NK-92 treated with Interleukin-12 subunit alpha and Interleukin-12 subunit beta, amount 100 ng/mL, for 24 hours (cell line): ENCODE measurements at regions not wholly inside any gene's neighbourhood (a gene's known extent, or its start where the extent isn't known, plus 50 kb on each side); places are given as distances from the start of the nearest gene placed in this dataset.

Experiments
- DNase-seq: peaks from one replicate; lab custom pipeline; 2025; lab: John Stamatoyannopoulos, UW

- no peak for DNase-seq
Measured at GRCh38 chr12:124428136-124428791, 133.4 kb downstream of the RFLNA start.

DNA sequence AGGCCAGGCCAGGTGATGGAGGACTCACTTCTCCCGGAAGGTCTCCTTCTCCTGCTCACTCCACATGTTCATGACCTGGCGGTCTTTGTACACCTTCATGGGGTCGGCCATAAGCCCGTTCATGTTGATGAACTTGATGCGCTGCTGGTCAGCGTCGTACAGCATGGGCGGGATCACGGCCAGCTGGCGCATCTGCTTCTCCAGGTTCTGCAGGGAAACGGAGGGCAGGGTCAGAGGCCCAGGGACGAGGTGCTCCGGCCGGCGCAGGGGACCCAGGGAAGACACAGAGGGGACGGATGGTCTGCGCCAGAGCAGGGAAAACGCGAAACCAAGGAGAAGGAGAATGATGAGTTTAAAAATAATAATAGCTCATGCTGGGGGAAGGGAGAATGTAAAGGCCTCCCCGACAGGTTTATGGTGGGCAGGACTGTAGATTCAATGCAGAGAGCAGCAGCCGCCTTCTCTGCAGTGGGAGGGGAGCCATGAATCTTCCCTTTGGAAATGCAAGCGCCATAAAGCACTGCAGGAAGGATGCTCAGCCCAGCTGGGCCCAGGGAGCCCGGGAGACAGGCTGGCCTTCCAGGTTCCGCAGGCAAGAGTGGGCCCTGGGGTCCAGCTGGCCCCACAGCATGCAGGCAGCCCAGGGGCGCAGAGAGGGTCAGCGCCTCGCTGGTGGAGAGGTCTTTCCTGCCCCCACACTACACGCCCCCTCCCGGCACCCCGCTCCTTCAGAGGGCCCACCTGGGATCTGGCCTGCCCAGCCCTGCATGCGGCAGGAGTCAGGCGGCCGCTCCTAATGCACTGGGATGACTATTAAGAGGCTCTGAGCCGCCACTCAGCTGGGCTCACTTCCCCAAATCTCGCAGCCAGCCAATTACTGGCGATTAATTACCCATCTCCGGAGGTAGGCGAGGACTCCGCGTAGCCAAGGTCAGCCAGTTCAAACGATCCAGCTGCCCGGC, 132.0 kb downstream of the RFLNA start:
- DNase-seq: no peak

- DNase-seq: no peak
Measured at GRCh38 chr12:124425667-124426066, 130.8 kb downstream of the RFLNA start.

DNA sequence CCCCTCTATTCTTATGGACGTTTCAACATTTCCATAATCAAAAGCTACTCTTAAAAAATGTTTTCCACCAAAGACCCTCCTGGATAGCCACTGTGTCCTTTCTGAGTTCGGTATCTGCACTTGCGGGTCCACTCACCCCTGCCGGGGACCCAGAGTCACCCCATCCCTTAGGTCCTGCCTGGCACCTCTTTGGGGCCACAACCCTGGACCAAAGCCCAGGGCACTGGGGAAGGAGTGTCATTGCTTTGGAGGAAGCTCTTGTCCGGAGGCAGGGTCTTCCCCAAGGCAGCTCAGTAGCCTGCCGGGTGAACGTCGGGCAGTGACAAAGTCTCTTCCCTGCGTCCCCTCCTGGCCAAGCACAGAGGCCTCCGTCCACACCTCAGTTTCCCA, 129.6 kb downstream of the RFLNA start:
- DNase-seq: no peak

- peak; percentile 76 for DNase-seq
Measured at GRCh38 chr12:124423761-124424515, 129.0 kb downstream of the RFLNA start.

- DNase-seq: no peak
Measured at GRCh38 chr12:124422570-124423523, 128.0 kb downstream of the RFLNA start.

DNA sequence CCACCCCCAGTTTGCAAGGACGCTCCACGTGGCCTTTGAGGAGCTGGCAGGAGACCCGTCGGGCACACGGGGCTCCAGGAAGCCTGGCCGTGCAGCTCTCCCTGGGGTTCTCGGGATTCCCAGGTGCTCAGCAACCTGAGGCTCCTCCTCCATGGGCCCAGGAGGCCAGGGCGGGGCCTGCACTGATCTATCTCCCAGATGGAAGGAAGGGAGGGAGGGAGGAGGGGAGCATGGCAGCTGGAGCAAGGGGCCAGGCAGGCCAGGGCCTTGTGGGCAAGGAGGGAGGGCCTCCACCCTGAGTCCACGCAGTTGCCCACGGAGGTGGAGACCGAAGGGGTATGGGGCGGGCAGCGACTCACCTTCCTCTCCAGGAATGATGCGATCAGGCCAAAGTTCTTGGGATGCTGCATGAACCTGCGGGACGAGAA, 127.3 kb downstream of the RFLNA start:
- no peak for DNase-seq

- no peak for DNase-seq
Measured at GRCh38 chr12:124420996-124421674, 126.2 kb downstream of the RFLNA start.

GRCh38 chr12:124420041-124420995, 125.4 kb downstream of the RFLNA start:
- no peak for DNase-seq

DNA sequence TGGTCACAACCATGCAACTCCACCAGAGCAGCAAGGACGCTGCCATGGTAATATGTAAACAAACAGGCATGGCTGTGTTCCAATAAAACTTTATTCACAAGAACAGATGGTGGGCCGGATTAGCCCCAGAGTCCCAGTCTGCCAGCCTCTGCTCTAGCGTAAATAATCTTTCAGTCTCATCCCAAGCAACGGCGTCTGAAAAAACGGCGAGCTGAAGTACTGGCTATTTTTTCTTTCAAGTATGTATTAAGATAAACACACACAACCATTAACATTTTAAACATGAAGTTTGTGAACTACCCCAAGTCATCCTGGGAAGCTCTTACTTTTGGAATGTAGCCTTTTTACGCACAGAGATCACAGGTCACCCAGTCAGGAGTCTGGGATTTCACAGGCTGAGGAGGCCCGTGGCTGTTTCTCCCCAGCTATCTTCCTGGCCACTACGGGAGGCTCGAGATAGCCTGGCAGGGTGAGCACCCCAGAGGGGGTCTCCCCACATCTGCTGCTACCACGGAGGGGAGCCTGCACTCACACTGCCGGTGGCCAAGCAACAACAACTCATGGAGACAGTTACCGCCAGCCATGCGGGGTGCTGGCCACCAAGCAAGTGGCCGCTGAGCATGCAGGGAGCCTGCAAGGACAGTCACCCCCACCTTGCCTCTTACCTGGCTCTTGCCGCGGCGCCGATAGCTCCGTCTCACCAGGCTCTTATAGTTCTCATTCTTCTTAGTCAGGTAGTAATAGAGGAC, 124.6 kb downstream of the RFLNA start:
- no peak for DNase-seq

- DNase-seq: no peak
Measured at GRCh38 chr12:124418791-124419190, 123.9 kb downstream of the RFLNA start.

GRCh38 chr12:124418156-124418555, 123.3 kb downstream of the RFLNA start:
- no peak for DNase-seq

DNA sequence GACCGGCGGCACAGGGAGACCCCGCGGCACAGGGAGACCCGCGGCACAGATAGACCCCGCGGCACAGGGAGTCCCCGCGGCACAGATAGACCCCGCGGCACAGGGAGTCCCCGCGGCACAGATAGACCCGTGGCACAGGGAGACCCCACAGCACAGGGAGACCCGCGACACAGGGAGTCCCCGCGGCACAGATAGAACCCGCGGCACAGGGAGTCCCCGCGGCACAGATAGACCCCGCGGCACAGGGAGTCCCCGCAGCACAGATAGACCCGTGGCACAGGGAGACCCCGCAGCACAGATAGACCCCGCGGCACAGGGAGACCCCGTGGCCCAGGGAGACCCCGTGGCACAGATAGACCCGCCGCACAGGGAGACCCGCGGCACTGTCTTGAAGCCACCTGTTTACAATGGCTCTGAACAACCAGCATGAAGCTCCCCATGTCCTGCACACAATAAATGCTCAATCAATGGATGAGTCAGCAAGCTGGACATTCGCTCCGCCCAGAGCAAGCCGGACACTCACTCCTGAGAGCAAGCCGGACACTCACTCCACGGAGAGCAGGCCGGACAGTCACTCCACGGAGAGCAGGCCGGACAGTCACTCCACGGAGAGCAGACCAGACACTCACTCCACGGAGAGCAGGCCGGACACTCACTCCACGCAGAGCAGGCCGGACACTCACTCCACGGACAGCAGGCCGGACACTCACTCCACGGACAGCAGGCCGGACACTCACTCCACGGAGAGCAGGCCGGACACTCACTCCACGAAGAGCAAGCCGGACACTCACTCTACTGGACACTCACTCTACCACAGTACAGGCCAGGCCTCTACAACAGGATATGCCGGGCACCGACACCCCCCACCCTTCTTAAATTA, 121.9 kb downstream of the RFLNA start:
- DNase-seq: no peak

DNA sequence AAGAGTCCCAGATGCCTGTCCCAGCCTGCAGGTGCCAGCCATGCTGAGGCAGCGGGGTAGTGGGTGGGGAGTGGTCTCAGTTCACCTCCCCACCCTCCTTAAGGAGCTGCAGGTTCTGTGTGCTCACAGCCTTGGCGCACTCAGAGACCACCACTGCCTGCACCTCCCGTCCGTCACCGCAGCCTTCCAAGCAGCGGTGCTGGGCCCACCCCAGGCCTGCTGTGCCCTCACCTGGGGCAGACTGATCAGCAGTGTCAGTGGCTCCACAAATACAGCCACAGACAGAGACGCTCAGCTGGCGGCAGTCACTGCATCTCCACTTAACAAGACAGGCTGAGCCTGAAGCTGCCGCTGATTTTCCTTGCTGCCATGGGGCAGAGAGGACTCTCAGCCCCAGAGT, 120.2 kb downstream of the RFLNA start:
- no peak for DNase-seq

- DNase-seq: no peak
Measured at GRCh38 chr12:124413915-124414314, 119.0 kb downstream of the RFLNA start.

GRCh38 chr12:124413401-124413800, 118.5 kb downstream of the RFLNA start:
- DNase-seq: no peak

GRCh38 chr12:124412646-124413015, 117.7 kb downstream of the RFLNA start:
- DNase-seq: no peak
